IPS-NIHi7 (cell line): ENCODE measurements at regions not wholly inside any gene's neighbourhood (a gene's known extent, or its start where the extent isn't known, plus 50 kb on each side); places are given as distances from the start of the nearest gene placed in this dataset.

Experiments used
- DNase-seq: peaks from one replicate; pipeline ENCODE4 v3.0.0; 2012; ENCODE audit warnings: mixed read lengths; ENCODE audit errors: extremely low spot score

DNA sequence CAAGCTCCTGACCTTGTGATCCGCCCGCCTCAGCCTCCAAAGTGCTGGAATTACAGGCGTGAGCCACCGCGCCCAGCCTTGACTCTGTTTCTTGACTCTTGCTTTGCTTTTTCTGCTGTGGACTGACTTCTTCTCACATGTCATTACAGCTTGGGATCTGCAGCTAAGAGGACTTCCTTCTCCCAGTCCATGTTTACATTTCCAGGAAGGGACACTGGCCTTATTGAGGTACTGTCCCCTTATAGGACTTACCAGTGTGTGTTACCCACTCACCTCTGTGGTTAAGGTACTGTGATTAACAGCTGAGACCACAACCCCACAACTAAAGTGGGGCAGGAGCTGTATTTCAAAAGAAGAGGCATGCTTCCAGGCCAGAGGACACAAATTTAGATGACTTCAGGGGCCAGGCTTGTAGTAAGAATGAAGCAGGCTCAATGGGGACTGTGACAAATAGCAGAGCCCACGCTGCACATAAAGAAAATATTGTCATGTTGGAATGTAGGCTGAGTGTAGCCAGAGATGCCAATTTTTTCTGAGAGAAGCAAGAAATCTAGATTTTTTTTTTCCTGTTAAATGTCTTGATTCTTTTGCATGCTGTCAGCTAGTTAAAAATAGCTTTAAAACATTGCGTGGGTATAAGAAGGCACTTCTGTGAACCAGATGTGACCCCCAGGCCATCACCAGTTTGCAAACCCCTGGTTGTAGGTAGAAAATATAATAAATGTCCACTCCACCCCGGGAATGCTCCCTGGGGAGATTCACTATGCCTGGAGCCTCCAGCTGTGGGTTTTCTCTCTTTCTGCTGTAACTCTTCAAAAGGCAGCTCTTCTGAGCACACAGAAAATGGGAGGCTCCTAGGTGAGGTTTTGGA, 75.0 kb downstream of the PTPDC1 start:
- DNase-seq, result no peak

DNA sequence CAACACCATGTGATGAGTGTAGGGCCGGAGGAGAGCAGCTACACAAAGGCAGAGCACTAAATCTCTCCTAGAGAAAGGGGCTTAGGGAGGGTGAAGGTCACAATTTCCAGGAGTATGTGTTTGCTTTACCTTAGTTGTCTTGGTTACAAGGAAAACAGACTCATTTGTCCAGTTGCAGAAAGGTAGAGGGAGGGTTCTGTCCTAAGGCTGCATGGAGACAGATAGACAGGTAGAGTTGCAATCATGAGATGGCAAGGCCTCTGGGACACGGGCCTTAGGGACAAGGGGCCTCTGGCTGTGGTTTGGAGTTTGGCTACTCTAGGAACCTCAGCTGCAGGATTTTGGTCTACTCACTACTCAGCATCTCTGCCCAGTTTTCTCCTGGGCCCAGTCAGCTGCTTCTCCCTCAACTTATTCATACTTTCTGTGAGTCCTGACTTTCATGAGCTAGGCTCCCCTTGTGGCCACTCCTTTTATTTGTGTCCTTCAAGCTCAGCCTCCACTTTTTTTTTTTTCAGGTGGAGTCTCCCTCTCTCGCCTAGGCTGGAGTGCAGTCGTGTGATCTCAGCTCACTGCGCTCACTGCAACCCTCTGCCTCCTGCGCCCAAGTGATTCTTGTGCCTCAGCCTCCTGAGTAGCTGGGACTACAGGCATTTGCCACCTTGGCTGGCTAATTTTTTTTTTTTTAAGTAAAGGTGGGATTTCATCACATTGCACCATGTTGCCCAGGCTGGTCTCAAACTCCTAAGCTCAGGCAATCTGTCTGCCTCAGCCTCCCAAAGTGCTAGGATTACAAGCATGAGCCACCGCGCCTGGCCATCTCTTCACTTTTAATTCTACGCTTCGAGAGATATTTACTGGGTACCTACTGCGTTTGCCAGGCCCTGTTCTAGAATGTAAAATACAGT, 76.6 kb downstream of the PTPDC1 start:
- no peak for DNase-seq

DNA sequence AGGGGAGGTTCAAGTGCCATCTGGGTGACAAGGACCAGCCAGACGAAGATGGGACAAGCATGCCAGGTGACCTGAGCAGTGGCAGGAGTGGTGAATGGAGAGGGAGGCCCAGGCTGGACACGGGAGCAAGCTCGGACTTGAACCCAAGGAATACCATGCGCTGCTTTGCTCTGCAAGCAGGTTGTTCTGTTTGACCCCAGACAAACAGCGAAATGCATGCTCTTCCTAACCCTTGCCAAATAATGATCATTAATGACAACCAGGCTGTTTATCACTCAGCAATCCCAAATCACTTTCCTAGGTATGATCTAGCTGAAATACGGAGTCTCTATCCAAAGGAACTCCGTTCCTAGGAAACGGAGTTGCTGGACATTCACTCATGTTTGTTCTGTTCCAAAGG, 77.4 kb downstream of the PTPDC1 start:
- DNase-seq, result no peak

DNA sequence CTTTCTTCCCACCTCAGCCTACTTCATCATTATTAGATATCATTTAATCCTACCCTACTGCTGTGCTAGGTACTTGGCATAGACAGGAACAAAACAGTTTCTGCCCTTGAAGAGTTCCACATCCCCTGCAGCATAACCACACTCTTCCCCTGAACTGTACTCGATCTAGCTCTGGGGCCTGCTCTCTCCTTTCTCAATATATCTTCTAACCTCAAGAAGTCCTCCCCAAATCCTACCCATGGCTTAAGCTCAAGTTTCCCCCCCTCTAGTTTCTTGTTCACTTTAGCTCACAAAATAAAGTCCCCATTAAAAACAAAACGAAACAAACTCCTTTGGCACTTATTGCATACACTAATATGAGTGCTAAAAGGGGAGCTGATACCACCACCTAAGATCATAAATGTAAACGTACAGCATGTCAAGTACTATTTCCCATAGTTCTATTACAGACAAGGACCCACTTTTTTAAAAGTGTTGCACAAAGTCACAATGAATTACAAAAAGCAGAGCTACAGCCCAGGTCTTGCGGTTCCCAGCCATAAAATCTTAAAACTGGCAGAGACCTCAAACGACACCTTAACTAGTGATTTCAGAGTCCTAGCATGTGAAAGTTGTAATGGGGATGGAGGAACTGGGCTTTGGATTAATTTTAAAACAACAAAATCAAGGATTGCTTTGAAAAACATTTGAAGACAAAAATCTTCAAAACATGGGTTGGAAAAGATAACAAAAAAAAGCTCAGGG, 80.7 kb downstream of the PTPDC1 start:
- DNase-seq, result no peak

DNA sequence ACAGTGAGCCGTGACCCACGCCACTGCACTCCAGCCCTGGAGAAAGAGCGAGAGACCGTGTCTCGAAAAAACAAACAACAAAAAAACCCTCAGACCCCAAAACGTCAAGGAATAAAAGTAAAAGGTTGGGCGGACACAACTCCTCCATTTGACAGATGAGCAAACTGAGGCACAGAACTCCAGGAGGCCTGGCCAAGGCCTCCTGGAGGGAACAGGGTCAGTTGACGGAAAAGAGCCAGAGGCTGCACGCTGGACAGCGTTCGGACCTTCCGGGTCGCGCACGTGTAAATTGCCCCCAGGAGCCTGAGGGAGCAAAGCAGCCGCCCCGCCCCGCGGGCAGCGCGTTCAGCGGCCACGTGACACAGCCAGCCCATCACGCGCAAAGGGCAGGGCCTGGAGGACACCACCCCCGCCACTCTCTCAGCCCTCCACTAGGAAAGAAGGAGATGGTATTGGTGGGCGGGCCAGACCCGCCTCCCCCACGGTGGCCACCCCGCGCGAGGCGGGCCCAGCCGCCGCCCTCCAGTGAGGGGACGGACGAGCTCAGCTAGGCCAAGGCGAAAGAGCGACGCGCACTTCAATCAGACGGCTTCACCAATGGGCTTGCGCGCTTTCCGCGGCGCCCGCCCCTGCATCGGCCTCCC, 81.5 kb downstream of the PTPDC1 start:
- DNase-seq, result peak; percentile 99

DNA sequence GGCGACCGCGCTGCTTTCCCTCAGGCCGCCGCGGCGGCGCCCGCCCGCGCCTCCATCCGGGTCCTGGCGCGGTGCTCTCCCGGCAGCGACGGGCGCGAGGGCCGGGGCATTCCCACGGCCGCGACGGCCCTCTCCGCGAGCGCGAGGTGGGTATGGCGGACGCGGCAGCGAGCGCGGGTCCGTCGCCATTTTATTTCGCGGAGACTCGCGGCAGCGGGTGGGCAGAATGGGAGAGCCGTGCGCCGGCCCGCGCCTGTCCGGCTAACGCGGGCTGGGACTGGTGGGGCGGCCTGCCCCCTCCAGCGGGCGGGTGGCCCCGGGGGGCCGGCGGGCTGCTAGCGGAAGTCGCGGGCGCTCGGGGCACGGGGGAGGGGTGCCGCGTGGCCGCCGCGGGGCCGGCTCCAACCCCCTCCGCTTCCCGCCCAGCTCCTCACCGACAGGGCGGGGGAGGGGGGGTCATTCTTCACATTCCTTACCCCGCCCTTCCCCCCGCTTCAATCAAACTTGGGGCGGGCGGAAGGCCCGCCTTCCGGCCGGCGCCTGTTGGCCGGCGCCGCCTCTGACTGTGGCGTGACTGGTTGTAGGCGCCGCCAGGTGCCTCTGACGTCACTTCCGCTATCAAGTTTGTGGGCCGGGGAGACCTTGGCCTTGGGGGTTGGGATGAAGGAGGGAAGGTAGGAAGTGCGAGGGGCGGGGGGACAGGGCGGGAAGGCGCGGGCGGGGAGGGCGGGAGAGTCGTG, 82.1 kb downstream of the PTPDC1 start:
- peak; percentile 93 for DNase-seq

DNA sequence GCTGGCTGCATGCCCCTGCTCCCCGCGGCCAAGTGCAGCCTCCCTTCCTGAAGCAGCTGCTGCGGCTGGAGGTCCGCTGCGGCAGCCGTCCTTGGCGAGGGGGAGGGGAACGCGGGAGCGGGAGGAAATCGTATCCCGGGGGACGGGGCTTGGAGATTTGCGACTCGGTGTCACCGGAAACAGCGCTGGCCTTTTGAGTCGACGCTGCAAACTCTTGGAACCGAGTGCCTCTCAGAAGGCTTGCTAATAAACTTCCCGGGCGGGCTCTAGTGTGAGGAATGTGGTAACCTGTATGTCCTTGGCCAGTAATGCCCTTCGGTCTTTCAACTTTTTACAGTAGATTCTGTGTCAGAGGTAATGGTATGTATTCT, 82.7 kb downstream of the PTPDC1 start:
- no peak for DNase-seq

DNA sequence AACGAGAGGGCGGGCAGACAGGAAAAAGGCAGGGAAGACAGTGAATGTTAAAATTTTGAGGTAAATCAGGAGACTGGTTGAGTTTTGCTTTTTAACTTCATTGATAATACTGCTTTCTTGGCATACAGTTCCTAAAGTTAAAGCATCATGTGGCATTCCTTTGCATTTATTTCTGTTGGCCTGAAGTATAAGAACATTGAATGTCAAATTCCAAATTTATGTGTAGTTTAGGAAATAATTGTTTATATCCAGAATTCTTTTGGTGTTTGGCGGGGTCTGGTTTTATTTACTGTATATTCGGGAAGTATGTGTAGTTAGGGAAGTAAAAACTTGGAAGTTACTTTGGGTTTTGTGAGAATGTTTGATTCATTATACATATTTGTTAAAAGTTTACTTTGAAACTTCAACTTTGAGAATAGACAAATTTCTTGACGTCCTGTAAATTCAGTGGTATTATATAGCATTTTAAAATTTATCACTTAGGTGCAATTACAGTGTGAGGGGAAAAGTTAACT, 83.2 kb downstream of the PTPDC1 start:
- no peak for DNase-seq

DNA sequence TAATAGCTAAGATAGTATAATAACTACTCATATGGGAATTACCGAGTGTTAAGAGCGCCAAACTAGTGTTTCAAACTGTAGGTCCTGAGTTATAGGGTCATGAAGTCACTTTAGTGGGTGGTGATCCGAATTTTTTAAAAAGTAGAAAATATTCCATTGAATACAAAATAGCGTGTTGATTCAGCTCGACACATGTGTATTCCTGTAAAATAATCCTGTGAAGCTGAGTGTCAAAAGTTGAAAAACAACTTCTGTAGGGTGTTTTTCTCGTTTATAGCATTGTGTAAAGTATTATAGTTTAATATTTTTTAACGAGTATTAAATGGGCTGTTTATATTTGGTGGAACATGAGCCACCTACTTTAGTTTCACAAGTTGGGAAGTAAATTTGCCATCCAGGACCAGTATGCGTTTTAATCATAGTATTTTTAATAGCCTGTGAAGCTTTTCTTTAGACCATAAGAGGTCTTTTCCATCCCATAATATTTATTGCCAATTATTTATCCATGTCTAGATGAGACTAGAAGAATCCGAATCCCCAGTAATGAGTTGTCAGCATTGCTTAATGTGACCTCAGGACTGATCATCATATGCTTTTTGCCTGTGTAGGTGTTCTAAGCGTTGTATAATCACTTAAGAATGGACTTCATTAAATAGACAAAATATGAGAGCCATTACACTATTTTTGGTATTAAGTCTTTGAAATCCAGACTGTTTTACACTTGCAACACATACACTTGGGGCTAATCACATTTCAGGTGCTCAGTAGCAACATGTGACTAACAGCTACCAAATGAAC, 84.1 kb downstream of the PTPDC1 start:
- no peak for DNase-seq

DNA sequence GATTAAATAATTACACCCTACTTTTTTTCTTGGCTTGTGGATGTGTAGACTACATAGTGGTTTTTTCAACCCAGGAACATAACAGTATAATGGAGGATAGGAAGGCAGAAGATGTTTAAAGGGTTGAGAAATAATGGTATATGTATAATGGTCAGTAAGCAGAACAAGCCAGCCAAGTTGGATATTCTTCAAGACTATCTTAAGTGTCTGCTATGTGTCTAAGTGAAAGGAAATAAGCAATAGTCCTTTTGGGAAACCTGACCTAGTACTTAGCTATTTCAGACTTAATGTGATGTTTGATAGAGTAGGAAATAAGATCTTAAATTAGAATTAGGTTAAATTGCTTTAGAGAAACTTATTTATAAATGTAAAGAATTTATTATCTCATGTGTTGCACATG, 85.7 kb downstream of the PTPDC1 start:
- DNase-seq, result no peak

DNA sequence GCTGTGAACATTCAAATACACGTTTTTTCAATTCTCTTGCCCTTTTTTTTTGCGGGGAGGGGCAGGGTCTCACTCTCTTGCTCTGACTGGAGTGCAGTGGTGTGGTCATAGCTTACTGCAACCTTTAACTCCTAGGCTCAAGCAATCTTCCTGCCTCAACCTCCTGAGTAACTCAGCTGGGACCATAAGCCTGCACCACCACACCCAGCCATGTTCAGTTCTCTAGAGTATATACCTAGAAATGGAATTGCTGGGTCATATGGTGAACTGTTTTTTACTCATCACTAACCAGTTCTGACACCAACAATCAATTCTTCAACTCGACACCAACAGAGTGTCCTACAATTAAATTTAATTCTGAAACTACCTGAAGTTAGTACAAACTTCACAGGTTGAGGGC, 85.5 kb upstream of the ZNF169 start:
- no peak for DNase-seq

DNA sequence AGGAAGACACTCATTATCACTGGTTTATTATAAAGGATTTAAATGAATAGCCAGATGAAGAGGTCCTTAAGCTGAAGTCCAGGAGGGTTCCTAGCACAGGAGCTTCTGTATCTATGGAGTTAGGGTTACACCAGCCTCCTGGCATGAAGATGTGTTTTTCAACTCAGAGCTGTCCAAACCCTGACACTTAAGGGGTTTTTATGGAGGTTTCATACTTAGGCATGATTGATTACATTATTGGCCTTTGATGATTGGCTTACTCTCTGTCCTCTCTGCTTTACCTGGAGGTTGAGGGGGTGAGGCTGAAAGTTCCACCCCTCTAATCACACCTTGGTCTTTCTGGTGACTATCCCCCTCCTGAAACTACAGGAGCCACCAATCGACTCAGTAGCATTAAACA, 84.9 kb upstream of the ZNF169 start:
- no peak for DNase-seq

DNA sequence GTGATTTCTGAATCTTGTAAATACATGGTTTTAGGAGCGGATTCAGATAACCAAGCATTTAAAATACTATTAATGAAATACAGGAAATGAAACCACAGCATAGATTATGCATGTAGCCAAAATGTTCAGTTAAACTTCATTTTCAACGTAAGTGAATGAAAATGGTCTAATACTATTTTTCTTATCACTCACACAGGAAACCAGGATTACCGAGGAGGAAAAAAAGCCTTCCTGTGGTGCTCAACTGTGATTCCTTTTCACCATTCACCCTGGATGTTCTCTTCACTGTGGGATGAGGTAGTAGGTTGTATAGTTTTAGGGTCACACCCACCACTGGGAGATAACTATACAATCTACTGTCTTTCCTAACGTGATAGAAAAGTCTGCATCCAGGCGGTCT, 83.4 kb upstream of the ZNF169 start:
- no peak for DNase-seq

DNA sequence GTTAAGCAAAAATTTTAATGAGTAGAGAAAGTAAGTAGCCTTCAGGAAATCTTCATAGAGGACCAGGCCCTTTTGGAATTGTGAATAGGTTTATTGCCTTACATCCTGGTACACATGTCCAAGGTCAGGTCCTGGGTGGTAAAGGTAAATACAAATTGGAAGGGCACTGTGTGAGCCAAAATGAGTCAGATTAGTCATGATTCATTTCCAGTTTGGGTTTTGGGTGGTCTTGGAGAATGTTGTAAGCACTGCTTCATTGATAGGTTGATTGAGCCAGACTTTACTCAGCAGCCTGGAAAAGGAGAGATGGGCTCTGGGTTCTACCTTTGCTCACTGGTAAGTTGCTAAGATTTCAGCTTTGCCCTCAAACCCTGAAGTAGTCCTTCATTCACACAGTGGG, 82.5 kb upstream of the ZNF169 start:
- no peak for DNase-seq

DNA sequence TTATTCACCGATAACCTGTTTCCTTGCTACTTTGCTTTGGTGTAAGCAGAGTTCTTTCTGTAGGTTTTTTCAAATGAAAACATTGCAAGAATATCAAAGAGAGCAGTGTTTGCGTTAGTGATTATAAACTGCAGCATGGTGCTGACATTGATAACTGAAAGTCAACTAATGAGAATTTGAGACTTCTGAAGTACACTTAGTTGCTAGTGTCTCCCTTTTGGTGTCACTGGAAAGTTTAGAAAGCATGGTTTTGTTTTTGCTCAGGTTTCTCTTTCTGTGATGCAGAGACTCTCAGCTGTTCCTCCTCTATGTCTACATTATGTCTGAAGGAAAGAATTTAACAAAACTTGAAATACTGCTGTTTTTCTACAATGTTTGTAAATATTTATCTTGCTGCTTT, 80.2 kb upstream of the ZNF169 start:
- no peak for DNase-seq

DNA sequence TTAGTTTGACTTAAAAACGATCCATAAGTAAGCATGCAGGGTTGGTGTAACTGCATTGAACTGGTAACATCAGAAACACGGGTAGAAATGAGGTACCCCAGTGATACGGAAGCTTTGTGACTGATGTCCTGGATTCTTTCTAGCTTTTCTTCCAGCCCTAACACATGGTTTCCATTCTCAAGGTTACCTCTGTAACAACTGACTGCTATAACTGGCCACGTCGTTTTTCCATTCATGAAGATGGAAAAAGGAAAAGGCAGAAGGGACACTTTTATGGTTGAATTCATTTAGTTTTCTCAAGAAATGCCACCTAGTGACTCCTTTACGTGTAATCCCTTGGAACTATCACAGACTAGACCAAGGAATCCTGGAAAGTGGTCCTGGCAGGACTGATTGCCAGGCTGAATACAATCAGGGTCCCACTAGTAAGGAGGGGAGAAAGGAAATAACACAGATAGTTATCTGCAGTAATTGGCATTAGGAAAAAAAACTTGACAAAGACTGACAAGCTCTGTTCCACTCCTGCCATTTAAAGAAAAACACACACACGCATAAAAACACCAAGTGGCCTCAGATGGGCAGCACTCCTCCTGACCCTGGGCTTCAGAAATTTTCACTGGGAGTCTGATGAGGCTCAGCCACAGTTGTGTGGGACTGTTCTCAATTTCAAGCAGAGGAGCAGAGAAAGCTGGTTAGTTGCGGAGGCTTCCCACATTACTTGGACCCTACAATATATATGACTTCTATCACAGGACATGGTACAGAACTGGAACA, 77.5 kb upstream of the ZNF169 start:
- DNase-seq, result no peak

DNA sequence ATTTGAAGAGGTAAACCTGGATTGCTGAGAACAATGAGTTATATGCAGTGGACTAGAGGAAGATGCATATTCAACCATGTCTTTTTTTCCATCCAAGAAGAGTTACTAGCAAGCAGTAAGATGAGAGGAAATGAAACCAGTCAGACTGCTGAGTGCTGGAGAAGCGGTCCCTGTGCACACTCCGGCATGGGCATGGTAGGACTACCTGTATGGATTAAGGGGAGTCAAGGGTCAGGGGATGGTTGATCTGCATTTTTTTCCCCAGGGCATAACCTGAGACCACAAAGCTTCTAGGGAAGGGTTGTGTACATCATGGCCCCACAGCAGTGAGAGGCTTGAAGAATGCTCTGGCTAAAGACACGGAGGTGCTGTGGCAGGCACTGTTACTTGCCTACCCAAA, 76.6 kb upstream of the ZNF169 start:
- DNase-seq, result no peak

DNA sequence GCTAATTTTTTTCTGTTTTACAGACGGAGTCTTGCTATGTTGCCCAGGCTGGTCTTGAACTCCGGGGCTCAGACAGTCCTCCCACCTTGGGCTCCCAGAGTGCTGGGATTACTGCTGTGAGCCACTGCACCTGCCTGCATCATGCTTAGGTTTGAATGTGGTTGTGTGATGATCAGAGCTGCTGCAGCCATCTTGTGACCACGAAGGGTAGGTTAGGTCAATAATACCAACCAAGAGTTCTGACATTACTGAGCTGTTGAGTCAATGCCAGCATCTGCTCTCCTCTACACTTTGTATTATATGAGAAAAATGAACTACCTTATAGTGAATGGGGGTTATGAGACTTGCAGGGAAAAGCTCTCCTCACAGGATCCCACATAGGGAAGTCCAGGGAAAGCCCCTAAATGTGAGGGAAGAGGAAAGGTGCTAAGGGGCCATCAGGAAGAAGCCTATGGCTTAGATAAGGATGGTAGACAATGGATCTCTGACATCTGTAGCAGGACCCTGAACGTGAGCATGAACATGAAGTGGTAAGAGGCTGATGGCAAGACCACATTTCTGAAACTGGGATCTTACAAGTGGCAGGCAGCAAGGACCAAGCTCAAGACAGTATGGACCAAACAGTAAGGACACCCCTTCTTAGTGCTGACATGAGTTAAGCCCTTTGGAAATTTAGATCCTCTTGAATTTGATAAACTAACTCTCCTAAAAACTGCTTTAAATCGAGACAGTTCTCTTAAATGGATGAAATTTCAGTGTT, 75.7 kb upstream of the ZNF169 start:
- DNase-seq, result no peak
